ENCODE measurements at regions not wholly inside any gene's neighbourhood (a gene's known extent, or its start where the extent isn't known, plus 50 kb on each side); places are given as distances from the start of the nearest gene placed in this dataset.
"Not testable (repeated sequence)": the region's sequence is repeated elsewhere in the genome, so short reads cannot be mapped to it uniquely, and the experiment has no call there.

DNA sequence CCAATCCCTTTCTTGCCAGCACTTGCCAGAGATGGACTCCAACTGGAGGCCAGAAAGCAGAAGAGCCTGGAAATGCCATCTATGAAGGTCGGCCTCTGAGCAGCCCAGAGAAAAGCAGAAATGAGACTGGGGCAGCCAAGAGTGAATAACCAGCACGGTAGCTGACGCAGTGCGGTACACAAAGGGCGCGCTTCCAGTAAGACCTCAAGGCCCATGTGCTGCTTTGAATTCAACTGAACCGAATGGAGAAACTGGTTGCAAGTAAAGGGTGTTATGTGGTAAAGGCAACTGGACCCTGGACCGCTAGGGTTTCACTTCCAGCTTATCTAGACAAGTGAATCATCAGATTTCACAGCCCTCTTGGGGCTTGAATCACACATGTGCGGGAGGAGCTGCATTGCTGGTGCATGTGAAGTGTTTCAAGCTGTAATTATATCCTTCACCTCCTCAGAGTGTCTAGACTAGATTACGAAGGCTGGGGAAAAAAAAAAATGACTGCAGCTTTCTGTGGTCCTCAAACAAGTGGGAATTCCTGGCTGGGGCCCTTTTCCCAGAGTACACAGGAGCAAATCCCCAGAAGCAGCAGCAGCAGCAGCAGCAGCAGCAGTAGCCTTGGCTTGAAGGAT is 128.9 kb downstream of the CCDC34 start:
- Mint-ChIP-seq H3K4me3 (no peak overlapping the region), H3K4me1 (ENCODE audit: low read depth) (no peaks in the 10 kb centered on the region), H3K9me3 (no peaks in the 10 kb centered on the region), H3K27me3 (ENCODE audit: low read depth) (peaks cover 3% of the 10 kb centered on the region), H3K27ac (no peak overlapping the region), H3K36me3 (ENCODE audit: low read depth) (no peaks in the 10 kb centered on the region)
- no peak for DNase-seq (ENCODE audit: low spot score)

DNA sequence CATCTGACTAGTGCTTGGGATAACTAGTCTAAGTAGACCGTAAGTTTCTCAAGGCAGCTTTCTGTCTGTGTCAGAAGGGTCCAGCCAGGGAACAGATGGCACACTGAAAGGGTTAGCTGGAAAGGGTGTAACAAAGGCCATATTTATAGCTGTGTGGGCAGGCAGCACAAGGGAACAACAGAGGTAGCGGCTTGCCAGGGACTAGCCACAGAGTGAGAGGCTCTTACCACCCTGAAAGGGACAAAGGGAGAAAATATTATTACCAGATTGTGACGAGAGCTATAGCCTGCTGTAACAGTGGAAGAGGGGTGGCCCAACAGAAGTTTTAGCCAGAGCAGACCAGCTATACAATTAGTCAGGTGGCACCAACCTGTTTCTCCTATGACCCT is 129.4 kb downstream of the CCDC34 start:
- no peak for DNase-seq (ENCODE audit: low spot score)
- H3K4me3 Mint-ChIP-seq = no peak overlapping the region
- no peaks in the 10 kb centered on the region for H3K9me3 Mint-ChIP-seq
- H3K27me3 Mint-ChIP-seq (ENCODE audit: low read depth) = peaks cover 3% of the 10 kb centered on the region
- H3K36me3 Mint-ChIP-seq (ENCODE audit: low read depth) = no peaks in the 10 kb centered on the region
- no peak overlapping the region for H3K27ac Mint-ChIP-seq
- H3K4me1 Mint-ChIP-seq (ENCODE audit: low read depth) = no peaks in the 10 kb centered on the region

DNA sequence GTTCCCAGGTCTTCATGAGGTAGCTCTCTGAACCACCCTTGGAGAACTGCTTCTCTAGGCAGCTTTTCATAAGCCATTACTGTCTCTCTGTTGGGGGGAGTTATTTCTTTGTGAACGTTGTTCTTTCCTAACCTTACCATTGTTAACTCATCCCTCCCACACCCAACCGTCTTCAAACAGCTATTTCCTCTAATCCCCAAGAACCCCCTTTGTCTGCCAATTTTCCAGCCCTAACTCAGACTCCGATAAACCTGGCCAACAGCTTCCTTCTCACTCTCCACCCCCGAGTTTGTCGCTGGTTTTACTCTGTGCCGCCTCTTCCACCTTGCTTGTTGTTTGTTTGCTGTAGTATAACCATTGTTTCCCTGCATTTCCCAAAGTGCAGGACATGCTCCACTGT is 131.5 kb downstream of the CCDC34 start:
- no peaks in the 10 kb centered on the region for H3K27me3 Mint-ChIP-seq (ENCODE audit: low read depth)
- H3K4me3 Mint-ChIP-seq = no peak overlapping the region
- H3K36me3 Mint-ChIP-seq (ENCODE audit: low read depth) = no peaks in the 10 kb centered on the region
- H3K9me3 Mint-ChIP-seq = no peaks in the 10 kb centered on the region
- DNase-seq (ENCODE audit: low spot score) = no peak
- no peaks in the 10 kb centered on the region for H3K4me1 Mint-ChIP-seq (ENCODE audit: low read depth)
- no peak overlapping the region for H3K27ac Mint-ChIP-seq

DNA sequence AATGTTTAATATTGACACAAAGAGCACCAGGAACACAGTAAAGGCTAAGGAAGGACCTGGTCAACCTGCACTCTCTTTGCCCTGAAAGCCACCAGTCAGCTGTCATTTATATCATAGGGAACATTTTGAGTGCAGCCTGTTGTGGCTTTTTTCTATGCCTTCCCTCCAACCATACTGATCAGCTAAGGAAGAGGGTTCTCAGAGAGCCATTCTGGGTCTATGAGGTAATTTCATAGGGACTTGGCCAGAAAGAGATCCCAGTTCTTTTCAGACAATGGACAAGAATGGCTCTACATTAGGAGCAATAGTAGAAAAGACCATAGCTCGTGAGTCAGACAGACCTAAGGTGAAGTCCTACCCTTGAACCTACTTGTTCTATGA is 132.8 kb downstream of the CCDC34 start:
- Mint-ChIP-seq H3K4me3 (no peak overlapping the region), H3K9me3 (no peaks in the 10 kb centered on the region), H3K36me3 (ENCODE audit: low read depth) (no peaks in the 10 kb centered on the region), H3K27me3 (ENCODE audit: low read depth) (no peaks in the 10 kb centered on the region), H3K4me1 (ENCODE audit: low read depth) (no peaks in the 10 kb centered on the region), H3K27ac (no peak overlapping the region)
- no peak for DNase-seq (ENCODE audit: low spot score)

DNA sequence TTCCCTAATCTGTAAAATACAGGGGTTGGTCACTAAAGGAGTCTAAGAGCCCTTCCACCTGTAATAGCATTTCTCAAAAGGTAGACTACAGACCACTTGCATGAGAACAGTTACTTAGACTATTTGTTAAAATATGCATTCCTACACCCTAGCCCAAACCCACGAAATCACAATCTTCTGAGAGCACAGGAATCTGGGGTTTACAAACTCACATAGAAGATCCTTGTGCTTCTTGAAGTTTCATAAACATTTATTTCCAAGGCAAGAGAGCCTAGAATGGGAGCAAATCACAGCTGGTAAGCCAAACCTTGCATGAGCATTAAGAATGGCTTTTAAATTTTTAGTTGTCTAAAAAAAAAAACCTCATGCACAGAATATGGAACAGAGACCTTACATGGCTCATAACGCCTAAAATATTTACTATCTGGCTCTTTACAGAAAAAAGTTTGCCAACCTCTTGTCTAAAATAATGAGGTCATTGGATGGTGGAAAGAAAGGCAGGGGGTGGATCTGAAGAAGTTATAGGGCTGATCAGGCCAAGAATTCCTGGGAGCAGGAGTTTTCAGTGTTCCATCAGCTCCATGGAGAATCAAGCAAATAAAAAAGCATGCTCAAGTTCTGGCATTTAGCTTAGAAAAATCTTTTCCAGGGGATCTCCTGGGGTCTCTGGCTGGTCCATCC is 133.4 kb downstream of the CCDC34 start:
- Mint-ChIP-seq H3K9me3 (no peaks in the 10 kb centered on the region), H3K4me3 (no peak overlapping the region), H3K4me1 (ENCODE audit: low read depth) (no peaks in the 10 kb centered on the region), H3K27ac (no peak overlapping the region), H3K36me3 (ENCODE audit: low read depth) (no peaks in the 10 kb centered on the region), H3K27me3 (ENCODE audit: low read depth) (no peaks in the 10 kb centered on the region)
- DNase-seq (ENCODE audit: low spot score) = no peak

DNA sequence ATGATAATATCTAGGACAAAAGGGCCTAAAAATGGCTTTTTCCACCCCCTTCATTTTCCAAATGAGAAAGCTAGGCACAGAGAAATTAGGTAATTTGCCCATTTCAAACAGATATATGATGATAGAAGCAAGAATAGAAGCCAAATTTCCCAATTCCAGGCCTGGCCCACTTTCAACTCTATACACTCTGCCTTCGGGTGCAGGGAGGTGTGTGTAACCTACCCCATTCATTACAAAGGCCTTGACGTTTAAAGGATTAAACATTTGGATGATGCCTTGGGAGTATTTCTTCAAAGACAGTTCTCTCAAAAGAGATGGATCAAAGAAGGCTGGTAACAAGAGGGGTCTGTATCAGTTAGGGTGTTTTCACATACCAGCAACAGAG is 134.1 kb downstream of the CCDC34 start:
- no peak overlapping the region for H3K4me3 Mint-ChIP-seq
- H3K4me1 Mint-ChIP-seq (ENCODE audit: low read depth) = no peaks in the 10 kb centered on the region
- H3K27me3 Mint-ChIP-seq (ENCODE audit: low read depth) = no peaks in the 10 kb centered on the region
- DNase-seq (ENCODE audit: low spot score) = no peak
- H3K27ac Mint-ChIP-seq = no peak overlapping the region
- no peaks in the 10 kb centered on the region for H3K9me3 Mint-ChIP-seq
- H3K36me3 Mint-ChIP-seq (ENCODE audit: low read depth) = no peaks in the 10 kb centered on the region

DNA sequence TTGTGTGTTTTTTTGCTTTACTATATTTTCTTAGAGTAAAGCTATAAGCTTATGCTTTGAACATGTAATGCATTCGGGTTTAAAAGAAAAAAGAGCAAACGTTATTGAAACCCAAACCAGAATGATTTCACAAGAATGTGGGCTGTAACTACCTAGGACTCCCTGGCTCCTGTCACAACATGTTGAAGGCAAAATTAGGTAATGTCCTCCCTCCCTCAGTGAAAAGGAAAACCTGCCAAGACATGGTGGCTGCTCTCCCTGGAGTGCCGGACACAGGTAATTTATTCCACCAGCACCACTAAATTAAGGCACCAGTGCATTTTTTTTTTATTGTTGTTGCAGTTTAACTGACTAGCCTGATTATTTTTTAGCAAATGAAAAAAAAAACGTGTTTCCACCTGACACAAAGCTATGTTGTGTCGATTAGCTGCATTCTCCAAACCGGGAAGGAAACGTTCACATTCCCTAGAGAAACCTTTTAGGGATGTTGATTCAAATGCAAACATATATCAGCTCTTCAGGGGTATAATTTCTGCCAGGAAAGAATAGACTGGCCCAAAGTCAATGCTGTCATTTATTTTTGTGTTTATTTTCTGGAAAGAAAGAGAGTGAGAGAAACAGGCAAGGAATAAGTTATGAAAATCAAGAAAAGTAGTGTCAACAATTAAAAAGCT is 134.6 kb downstream of the CCDC34 start:
- H3K27ac Mint-ChIP-seq = no peak overlapping the region
- H3K36me3 Mint-ChIP-seq (ENCODE audit: low read depth) = no peaks in the 10 kb centered on the region
- no peaks in the 10 kb centered on the region for H3K27me3 Mint-ChIP-seq (ENCODE audit: low read depth)
- no peaks in the 10 kb centered on the region for H3K4me1 Mint-ChIP-seq (ENCODE audit: low read depth)
- no peak for DNase-seq (ENCODE audit: low spot score)
- no peaks in the 10 kb centered on the region for H3K9me3 Mint-ChIP-seq
- no peak overlapping the region for H3K4me3 Mint-ChIP-seq

DNA sequence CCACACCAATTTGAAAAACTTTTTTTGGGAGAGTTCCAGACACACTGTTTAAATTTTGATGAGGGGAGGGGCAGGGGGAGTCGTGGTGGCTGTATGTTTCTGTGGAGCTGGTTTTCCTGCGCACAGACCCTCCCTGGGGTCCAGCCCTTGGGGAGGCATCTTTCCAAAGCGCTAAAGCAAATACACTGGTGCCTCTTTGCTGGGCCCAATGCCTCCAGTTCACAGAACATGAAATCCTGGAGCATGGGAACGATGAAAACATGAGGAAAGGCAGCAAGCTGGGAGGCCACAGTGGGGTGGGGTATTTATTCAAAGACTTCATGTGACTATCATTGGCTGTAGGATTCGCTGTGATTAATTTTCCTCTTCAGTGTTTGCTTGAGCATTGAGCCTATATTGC is 135.3 kb downstream of the CCDC34 start:
- Mint-ChIP-seq H3K4me3 (no peak overlapping the region), H3K36me3 (ENCODE audit: low read depth) (no peaks in the 10 kb centered on the region), H3K4me1 (ENCODE audit: low read depth) (no peaks in the 10 kb centered on the region), H3K27me3 (ENCODE audit: low read depth) (no peaks in the 10 kb centered on the region), H3K27ac (no peak overlapping the region), H3K9me3 (no peaks in the 10 kb centered on the region)
- no peak for DNase-seq (ENCODE audit: low spot score)

DNA sequence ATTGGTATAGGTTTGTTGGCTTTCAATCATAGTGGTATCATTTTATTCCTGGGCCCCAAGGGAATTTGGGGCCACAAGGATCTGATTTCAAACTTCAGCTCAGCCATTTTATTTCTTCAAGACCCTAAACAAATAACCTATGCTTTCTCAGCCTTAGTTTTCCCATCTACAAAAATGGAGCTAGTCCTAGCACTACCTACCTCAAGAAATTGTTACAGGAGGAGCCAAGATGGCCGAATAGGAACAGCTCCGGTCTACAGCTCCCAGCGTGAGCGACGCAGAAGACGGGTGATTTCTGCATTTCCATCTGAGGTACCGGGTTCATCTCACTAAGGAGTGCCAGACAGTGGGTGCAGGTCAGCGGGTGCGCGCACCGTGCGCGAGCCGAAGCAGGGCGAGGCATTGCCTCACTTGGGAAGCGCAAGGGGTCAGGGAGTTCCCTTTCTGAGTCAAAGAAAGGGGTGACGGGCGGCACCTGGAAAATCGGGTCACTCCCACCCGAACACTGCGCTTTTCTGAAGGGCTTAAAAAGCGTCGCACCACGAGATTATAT is 143.5 kb downstream of the CCDC34 start:
- not testable (repeated sequence) for DNase-seq (ENCODE audit: low spot score); H3K27me3 Mint-ChIP-seq (ENCODE audit: low read depth); H3K9me3 Mint-ChIP-seq; H3K27ac Mint-ChIP-seq; H3K4me1 Mint-ChIP-seq (ENCODE audit: low read depth); H3K36me3 Mint-ChIP-seq (ENCODE audit: low read depth); H3K4me3 Mint-ChIP-seq

DNA sequence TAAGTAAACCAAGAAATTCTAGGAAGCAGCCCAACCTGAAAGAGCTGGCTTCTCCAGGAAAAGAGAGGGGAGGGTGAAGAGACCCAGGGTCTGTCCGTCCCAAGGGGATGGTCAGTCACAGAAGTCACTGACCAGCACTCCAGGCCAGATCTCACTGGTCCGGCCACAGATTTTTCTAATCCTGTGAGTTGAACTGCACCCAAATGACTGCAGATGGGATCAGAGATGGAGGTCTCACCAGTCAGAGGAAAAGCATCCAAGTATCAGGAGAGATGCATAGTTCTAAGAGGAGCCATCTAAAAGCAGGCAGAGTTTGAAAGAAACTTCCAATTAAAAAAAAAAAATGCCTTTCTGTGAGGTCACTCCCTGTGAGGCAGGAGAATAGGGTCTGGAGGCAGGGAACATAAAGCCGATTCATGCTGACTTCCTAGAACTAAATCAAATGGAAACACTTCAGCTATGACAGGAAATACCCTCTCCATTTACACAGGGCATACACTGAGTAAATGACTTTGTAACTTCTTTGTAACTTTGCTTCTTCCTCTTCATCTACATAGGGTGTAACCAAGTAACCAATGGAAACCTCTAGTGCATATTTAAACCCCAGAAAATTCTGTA is 144.5 kb downstream of the CCDC34 start:
- no peaks in the 10 kb centered on the region for H3K9me3 Mint-ChIP-seq
- H3K27ac Mint-ChIP-seq = no peak overlapping the region
- H3K4me1 Mint-ChIP-seq (ENCODE audit: low read depth) = no peaks in the 10 kb centered on the region
- H3K4me3 Mint-ChIP-seq = no peak overlapping the region
- H3K27me3 Mint-ChIP-seq (ENCODE audit: low read depth) = no peaks in the 10 kb centered on the region
- DNase-seq (ENCODE audit: low spot score) = no peak
- no peaks in the 10 kb centered on the region for H3K36me3 Mint-ChIP-seq (ENCODE audit: low read depth)

DNA sequence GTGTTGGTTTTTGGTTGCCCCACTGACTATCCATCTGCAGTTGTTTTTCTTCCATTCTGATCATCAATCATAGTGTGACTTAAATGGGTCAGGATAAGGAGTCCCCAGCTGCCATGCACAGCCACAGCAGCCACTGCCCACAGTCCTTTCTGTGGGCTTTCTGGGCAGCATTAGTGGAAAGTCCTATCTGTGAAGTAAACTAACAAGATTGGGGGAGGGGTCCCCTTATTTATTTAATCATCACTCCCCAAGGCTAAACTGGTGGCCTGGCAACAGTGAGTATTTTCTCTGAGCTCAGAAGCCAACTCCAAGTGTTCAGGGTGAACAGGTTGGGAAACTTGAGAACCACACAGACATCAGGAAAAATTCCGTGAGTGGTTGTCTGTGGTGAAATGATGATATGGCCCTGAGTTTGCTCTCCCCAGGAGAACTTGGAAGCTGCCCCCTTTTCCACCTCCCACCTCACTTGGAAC is 145.0 kb downstream of the CCDC34 start:
- Mint-ChIP-seq H3K27ac (no peak overlapping the region), H3K27me3 (ENCODE audit: low read depth) (no peaks in the 10 kb centered on the region), H3K4me3 (no peak overlapping the region), H3K36me3 (ENCODE audit: low read depth) (no peaks in the 10 kb centered on the region), H3K4me1 (ENCODE audit: low read depth) (no peaks in the 10 kb centered on the region), H3K9me3 (no peaks in the 10 kb centered on the region)
- DNase-seq (ENCODE audit: low spot score) = no peak

DNA sequence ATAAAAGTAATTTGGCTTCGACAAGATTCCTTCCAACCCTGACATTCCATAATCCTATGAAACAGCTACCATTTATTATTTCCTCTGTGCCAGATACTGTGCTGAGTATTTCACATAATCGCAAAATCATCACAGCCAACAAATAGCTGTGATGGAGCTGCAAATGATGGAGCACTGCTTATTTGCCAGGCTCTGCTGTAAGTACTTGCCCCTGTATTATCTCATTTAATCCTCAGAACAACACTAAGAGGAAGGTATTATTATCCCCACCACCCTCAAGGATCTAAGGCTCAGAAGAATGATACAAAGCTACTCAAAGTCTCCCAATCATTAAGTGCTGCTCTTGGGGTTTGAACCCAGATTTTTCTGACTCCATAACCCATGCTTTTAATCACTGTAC is 145.5 kb downstream of the CCDC34 start:
- H3K27me3 Mint-ChIP-seq (ENCODE audit: low read depth) = no peaks in the 10 kb centered on the region
- no peak overlapping the region for H3K4me3 Mint-ChIP-seq
- H3K9me3 Mint-ChIP-seq = no peaks in the 10 kb centered on the region
- H3K27ac Mint-ChIP-seq = no peak overlapping the region
- no peak for DNase-seq (ENCODE audit: low spot score)
- no peaks in the 10 kb centered on the region for H3K4me1 Mint-ChIP-seq (ENCODE audit: low read depth)
- H3K36me3 Mint-ChIP-seq (ENCODE audit: low read depth) = no peaks in the 10 kb centered on the region

DNA sequence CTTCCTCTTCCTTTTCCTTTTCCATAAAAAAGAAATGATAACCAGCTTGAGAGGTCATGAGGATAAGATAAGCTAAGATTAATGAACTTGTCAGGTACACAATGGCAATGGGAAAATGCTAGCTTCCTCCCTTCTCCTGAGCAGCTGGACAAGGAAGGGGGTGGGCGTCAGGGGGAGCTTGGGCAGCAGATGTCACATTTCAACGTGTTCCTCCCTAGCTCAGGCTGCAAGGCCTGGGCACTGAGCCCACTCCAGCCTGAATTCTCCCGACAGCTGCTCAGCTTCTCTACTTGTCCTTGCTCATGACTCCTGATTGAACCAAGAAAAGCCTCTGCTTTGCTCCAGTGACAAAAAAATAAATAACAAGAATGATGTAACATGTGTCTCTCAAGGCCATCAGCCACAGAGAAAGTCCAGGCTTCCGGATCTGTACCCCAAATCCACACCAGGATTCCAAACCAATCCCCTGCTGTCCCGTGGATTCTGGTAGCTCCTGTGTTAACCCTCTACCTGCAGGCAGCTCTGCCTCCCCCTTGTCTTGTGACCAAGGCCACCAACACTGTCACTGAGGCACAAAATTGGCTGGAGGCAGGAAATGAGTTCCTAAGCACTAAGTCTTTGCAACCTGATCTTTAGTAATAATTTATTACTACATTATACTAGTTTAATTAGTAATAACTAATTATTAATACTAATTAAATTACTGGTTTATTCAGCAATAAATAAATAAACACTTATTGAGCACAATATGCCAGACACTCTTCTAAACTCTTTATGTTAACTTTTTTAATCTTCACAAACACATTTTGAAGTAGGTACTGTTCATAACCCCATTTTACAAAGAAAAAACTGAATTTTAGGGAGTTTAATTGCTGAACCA is 146.5 kb downstream of the CCDC34 start:
- H3K27ac Mint-ChIP-seq = no peak overlapping the region
- no peaks in the 10 kb centered on the region for H3K36me3 Mint-ChIP-seq (ENCODE audit: low read depth)
- H3K9me3 Mint-ChIP-seq = no peaks in the 10 kb centered on the region
- no peak for DNase-seq (ENCODE audit: low spot score)
- no peaks in the 10 kb centered on the region for H3K27me3 Mint-ChIP-seq (ENCODE audit: low read depth)
- H3K4me1 Mint-ChIP-seq (ENCODE audit: low read depth) = no peaks in the 10 kb centered on the region
- no peak overlapping the region for H3K4me3 Mint-ChIP-seq

All from T-helper 2 cell treated with Interferon-gamma antibody and Interleukin-4, amounts not matched to agents 5 μg/mL and 100 μg/mL, for 36 hours (primary cell).